Lower lobe of right lung (tissue), 2 donors: ENCODE measurements at regions not wholly inside any gene's neighbourhood (a gene's known extent, or its start where the extent isn't known, plus 50 kb on each side); places are given as distances from the start of the nearest gene placed in this dataset.
A peak's percentile ranks its signal among the peaks of the same experiment; 100 is the strongest.

ENCODE experiments used
- ATAC-seq, 2 donors: fragments of 200-7000 bp; cut with Tn5 transposase; one replicate each; pipeline ENCODE4 v1.9.1; 2020 to 2022; ENCODE audit warnings: mild to moderate bottlenecking in 2 of 2, moderate library complexity in 2 of 2
- DNase-seq: peaks from one replicate; pipeline ENCODE4 v3.0.0-alpha.2; 2020
- H3K27ac ChIP-seq: fragments of 200-600 bp; one replicate; pipeline ENCODE4 v1.8.0; 2022
- H3K27me3 ChIP-seq: fragments of 200-600 bp; one replicate; pipeline ENCODE4 v1.8.0; 2022; ENCODE audit warnings: low read depth
- H3K36me3 ChIP-seq: fragments of 200-600 bp; one replicate; pipeline ENCODE4 v1.8.0; 2022; ENCODE audit warnings: mild to moderate bottlenecking
- H3K4me1 ChIP-seq: fragments of 200-600 bp; one replicate; pipeline ENCODE4 v1.8.0; 2022
- H3K4me3 ChIP-seq: fragments of 200-600 bp; one replicate; pipeline ENCODE4 v1.8.0; 2022; ENCODE audit warnings: mild to moderate bottlenecking
- H3K9me3 ChIP-seq: fragments of 200-600 bp; one replicate; pipeline ENCODE4 v1.8.0; 2022
- intact Hi-C: fragments of 100-400 bp; cut with DNase I; formaldehyde crosslinking; loops from one replicate; pipeline ENCODE4 v1.11.0; 2022
- TF ChIP-seq, protein P1 (sequence below): fragments of 200-600 bp; IDR thresholded peaks from one replicate; pipeline ENCODE4 v1.8.0; 2022; ENCODE audit warnings: antibody characterized with exemption, mild to moderate bottlenecking
- donor health status: DM: no; HTN: yes; CAD: no; lungs with severe emphysema.

DNA sequence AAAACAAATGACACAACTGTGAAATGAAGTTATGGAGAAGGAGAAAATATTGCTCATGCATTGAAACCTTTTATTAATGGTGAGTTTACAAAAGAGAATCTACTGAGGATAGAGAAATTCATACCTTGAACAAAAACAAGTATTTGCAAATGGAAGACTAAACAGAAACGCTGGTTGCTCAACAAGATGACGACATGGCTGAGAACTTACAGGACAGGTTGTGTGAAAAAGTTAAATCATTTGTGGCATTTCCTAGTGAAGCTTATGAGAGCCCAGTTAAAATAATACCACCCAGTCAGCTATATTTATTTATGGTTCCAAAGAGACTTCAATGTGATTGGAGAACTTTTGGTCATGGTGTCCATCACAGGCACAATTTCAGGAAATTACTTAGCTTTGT, 148.6 kb upstream of the PKDCC start:
- Histone ChIP-seq H3K36me3 (no peaks in the 10 kb centered on the region), H3K9me3 (no peaks in the 10 kb centered on the region), H3K4me3 (no peak overlapping the region), H3K27ac (no peak overlapping the region), H3K4me1 (no peaks in the 10 kb centered on the region), H3K27me3 (no peaks in the 10 kb centered on the region)
- intact Hi-C loops: no loop called here
- DNase-seq (no peak), ATAC-seq (peak; percentile 33 to 66)
- TF ChIP-seq, protein P1, sequence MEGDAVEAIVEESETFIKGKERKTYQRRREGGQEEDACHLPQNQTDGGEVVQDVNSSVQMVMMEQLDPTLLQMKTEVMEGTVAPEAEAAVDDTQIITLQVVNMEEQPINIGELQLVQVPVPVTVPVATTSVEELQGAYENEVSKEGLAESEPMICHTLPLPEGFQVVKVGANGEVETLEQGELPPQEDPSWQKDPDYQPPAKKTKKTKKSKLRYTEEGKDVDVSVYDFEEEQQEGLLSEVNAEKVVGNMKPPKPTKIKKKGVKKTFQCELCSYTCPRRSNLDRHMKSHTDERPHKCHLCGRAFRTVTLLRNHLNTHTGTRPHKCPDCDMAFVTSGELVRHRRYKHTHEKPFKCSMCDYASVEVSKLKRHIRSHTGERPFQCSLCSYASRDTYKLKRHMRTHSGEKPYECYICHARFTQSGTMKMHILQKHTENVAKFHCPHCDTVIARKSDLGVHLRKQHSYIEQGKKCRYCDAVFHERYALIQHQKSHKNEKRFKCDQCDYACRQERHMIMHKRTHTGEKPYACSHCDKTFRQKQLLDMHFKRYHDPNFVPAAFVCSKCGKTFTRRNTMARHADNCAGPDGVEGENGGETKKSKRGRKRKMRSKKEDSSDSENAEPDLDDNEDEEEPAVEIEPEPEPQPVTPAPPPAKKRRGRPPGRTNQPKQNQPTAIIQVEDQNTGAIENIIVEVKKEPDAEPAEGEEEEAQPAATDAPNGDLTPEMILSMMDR: no peak

GRCh38 chr2:41900101-41900577, 147.7 kb upstream of the PKDCC start:
- Histone ChIP-seq H3K27ac (no peak overlapping the region), H3K27me3 (no peaks in the 10 kb centered on the region), H3K4me1 (no peaks in the 10 kb centered on the region), H3K4me3 (no peak overlapping the region), H3K36me3 (no peaks in the 10 kb centered on the region), H3K9me3 (no peaks in the 10 kb centered on the region)
- intact Hi-C loops: no loop called here
- no peak for ATAC-seq
- TF ChIP-seq, protein P1: no peak
- no peak for DNase-seq

- ATAC-seq (no peak), DNase-seq (no peak)
- Histone ChIP-seq H3K27ac (no peak overlapping the region), H3K9me3 (no peaks in the 10 kb centered on the region), H3K4me1 (no peaks in the 10 kb centered on the region), H3K27me3 (no peaks in the 10 kb centered on the region), H3K4me3 (no peak overlapping the region), H3K36me3 (no peaks in the 10 kb centered on the region)
- intact Hi-C loops: no loop called here
- TF ChIP-seq, protein P1: no peak
These were observed 144.9 kb upstream of the PKDCC start for GRCh38 chr2:41902897-41903296.

DNA sequence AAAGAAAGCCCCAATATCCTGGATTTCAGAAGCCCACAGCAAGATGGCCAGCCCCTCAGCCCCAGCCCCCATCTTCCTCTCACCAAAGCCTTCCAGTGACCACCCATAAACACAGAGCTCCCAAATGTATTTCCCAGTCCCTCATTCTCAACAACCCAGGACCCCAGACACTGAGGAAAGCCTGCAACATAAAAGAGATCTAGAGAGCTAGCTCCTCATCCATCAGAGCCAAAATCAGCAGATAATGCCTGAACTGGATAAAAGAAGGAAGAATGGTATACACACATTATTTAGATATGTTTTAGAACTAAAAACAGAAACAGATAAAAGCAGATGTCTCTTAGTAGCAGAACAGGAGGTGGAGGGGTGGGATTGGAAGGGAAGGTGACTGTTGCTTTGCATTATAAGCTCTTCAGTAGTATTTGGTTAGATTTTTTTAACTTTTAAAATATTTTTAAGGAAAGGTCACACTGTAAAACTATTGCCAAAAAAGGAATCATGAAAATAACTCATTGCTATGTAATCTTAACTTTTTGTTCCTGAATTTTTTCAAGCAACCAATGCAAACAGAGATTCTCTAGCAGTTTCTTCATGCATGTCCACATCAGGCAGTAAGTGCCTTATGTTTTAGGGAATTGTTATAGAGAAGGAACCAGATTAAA, 144.2 kb upstream of the PKDCC start:
- no peak overlapping the region for H3K4me3 ChIP-seq
- DNase-seq (no peak), ATAC-seq (no peak)
- H3K4me1 ChIP-seq: no peaks in the 10 kb centered on the region
- no peaks in the 10 kb centered on the region for H3K9me3 ChIP-seq
- H3K36me3 ChIP-seq: no peaks in the 10 kb centered on the region
- TF ChIP-seq, protein P1: no peak
- intact Hi-C loops: no loop called here
- H3K27me3 ChIP-seq: no peaks in the 10 kb centered on the region
- no peak overlapping the region for H3K27ac ChIP-seq

DNA sequence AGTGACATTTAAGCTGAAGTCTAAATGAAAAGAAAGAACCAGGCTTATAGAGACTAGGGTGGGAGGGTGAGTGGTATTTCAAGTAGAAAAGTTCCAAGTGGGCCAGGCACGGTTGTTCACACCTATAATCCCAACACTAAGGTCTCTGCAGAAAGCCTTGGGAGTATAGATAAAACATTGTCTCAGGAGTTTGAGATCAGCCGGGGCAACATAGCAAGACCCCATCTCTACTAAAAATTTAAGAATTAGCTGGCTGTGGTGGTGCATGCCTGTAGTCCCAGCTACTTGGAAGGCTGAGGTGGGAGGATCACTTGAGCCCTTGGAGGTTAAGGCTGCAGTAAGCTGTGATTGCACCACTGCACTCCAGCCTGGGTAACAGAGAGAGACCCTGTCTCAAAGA, 143.4 kb upstream of the PKDCC start:
- no peak for ATAC-seq
- no peaks in the 10 kb centered on the region for H3K9me3 ChIP-seq
- TF ChIP-seq, protein P1: no peak
- no peaks in the 10 kb centered on the region for H3K27me3 ChIP-seq
- no peak overlapping the region for H3K4me3 ChIP-seq
- H3K27ac ChIP-seq: no peak overlapping the region
- DNase-seq: no peak
- H3K36me3 ChIP-seq: no peaks in the 10 kb centered on the region
- H3K4me1 ChIP-seq: no peaks in the 10 kb centered on the region
- intact Hi-C loops: no loop called here
